Thymus (tissue), 11 donors: ENCODE measurements at regions not wholly inside any gene's neighbourhood (a gene's known extent, or its start where the extent isn't known, plus 50 kb on each side); places are given as distances from the start of the nearest gene placed in this dataset.
"Not testable (repeated sequence)": the region's sequence is repeated elsewhere in the genome, so short reads cannot be mapped to it uniquely, and the experiment has no call there.

Experiments used
- DNase-seq, 9 donors: peaks; one replicate each; pipeline ENCODE4 v3.0.0-alpha.2; 2013; ENCODE audit warnings: low spot score in 9 of 9, low read depth in 6 of 9, missing footprints in 1 of 9
- H3K27ac ChIP-seq, 2 donors: one replicate each; pipeline ENCODE4 v1.5.1; 2013; ENCODE audit warnings: control low read depth in 1 of 2, low read depth in 1 of 2, low read length in 1 of 2, mild to moderate bottlenecking in 1 of 2, moderate library complexity in 1 of 2
- H3K27me3 ChIP-seq, 2 donors: one replicate each; pipeline ENCODE4 v1.5.1; 2013; ENCODE audit warnings: low read length in 1 of 2; ENCODE audit not compliant: control insufficient read depth in 2 of 2, insufficient read depth in 1 of 2
- H3K36me3 ChIP-seq, 2 donors: one replicate each; pipeline ENCODE4 v1.5.1; 2013; ENCODE audit warnings: low read length in 1 of 2, mild to moderate bottlenecking in 1 of 2, moderate library complexity in 1 of 2; ENCODE audit not compliant: control insufficient read depth in 2 of 2, insufficient read depth in 2 of 2
- H3K4me1 ChIP-seq, 2 donors: one replicate each; pipeline ENCODE4 v1.5.1; 2013; ENCODE audit warnings: low read length in 2 of 2; ENCODE audit not compliant: control insufficient read depth in 2 of 2, insufficient read depth in 2 of 2
- H3K4me3 ChIP-seq, 2 donors: one replicate each; pipeline ENCODE4 v1.5.1; 2013; ENCODE audit warnings: low read length in 2 of 2, control low read depth in 1 of 2, mild to moderate bottlenecking in 1 of 2
- H3K9me3 ChIP-seq, 2 donors: one replicate each; pipeline ENCODE4 v1.5.1; 2013; ENCODE audit warnings: low read length in 1 of 2, mild to moderate bottlenecking in 1 of 2; ENCODE audit not compliant: control insufficient read depth in 2 of 2, insufficient read depth in 1 of 2
- WGBS: extraction: QIAGEN DNeasy Blood & Tissue Kit; methylation state at CpG from one replicate; pipeline ENCODE4 v1.1.7; 2013; 5-methylcytosine and 5-hydroxymethylcytosine counted together
- donor health status: healthy.

- Histone ChIP-seq H3K9me3 (peaks cover 0 to 5% of the 10 kb centered on the region in 2 donors), H3K27me3 (no peaks in the 10 kb centered on the region), H3K27ac (no peak overlapping the region), H3K4me1 (no peaks in the 10 kb centered on the region), H3K4me3 (no peak overlapping the region), H3K36me3 (no peaks in the 10 kb centered on the region)
- 90% methylated on average over 2 of the region's 2 CpGs for WGBS
- no peak for DNase-seq
These were observed 231.4 kb downstream of the BUB3 start for GRCh38 chr10:123385508-123386080.

DNA sequence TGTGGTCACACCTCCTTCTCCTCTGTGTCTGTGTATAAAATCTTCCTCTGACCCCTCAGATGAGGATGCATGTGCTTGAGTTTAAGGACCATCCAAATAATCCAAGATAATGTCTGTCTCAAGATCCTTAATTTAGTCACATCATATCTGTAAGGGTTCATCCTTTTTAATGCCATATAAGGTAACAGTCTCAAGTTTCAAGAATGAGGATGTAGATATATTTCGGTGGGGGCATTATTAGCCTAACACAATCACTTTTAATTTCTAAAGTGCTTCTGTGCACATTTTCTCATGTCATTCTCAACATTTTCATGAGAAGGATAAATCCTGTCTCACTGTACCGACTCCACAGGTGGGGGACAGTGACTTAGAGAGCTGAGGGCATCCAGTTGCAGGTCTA is 235.3 kb downstream of the BUB3 start:
- Histone ChIP-seq H3K4me3 (no peak overlapping the region), H3K9me3 (peaks cover 0 to 5% of the 10 kb centered on the region in 2 donors), H3K27ac (no peak overlapping the region), H3K4me1 (no peaks in the 10 kb centered on the region), H3K27me3 (no peaks in the 10 kb centered on the region), H3K36me3 (no peaks in the 10 kb centered on the region)
- WGBS: 93% methylated on average over 2 of the region's 2 CpGs
- no peak for DNase-seq

GRCh38 chr10:123390332-123390731 is 236.1 kb downstream of the BUB3 start:
- no peak for DNase-seq
- Histone ChIP-seq H3K4me1 (no peaks in the 10 kb centered on the region), H3K4me3 (no peak overlapping the region), H3K27ac (no peak overlapping the region), H3K36me3 (no peaks in the 10 kb centered on the region), H3K27me3 (no peaks in the 10 kb centered on the region), H3K9me3 (peaks cover 0 to 5% of the 10 kb centered on the region in 2 donors)
- WGBS: 91% methylated on average over 4 of the region's 4 CpGs

DNA sequence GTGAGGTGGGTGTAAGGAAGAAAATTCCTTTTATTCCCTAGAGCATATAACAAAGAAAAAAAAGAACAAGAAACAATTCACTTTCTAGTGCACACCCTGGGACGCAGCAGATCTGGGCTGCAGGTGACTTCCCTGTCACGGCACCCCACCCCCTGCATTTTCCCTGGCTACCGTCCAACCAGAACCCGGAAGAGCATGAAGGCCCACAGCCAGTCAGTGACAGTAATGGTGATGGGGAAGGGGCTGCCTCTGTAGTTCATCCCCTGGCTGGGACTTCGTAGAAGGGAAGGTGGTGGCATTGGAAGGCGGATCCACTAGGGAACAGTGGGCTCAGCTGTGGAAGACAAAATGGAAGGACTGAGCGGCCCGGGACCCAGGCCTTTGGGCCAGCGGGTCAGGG is 236.7 kb downstream of the BUB3 start:
- no peaks in the 10 kb centered on the region for H3K27me3 ChIP-seq
- no peaks in the 10 kb centered on the region for H3K4me1 ChIP-seq
- H3K36me3 ChIP-seq: no peaks in the 10 kb centered on the region
- H3K27ac ChIP-seq: no peak overlapping the region
- H3K9me3 ChIP-seq: peaks cover 0 to 5% of the 10 kb centered on the region in 2 donors
- no peak overlapping the region for H3K4me3 ChIP-seq
- no peak for DNase-seq
- WGBS: 92% methylated on average over 9 of the region's 9 CpGs

DNA sequence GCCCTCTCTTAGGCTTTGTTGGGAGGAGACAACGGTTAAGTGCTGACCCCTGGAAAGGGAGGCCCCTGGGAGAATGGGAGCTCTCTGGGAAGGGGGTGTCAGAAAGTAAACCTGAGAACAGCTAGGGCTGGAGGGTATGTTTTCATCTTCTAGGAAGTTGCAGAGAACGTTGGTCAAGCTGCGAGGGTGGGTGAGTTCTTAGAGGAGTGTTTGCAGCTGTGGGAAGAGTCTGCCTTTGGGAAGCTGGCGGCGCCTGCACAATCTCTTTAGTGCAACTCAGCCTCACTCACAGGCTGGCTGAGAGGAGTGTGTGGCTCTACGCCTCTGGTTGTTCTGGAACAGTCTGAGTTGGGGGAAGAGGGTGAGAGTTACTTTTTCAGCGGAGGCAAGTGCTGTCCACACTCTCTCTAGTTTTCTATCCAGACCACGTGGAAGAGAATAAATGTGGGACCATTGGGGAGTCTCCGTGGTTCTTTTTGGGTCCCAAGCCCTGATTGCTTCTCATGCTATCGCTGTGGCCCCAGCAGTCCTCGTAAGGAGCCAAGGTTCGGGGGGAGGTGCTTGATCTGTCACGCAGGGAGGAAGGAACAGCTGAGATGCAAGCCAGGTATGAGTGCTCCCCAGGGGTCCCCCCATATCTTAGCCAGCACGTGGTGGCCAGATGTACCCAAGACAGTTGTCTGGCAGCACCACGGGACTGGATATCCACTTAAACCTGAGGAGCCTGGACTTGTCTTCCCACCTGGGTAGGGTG is 237.2 kb downstream of the BUB3 start:
- Histone ChIP-seq H3K36me3 (no peaks in the 10 kb centered on the region), H3K27ac (no peak overlapping the region), H3K4me1 (no peaks in the 10 kb centered on the region), H3K4me3 (no peak overlapping the region), H3K9me3 (peaks cover 0 to 5% of the 10 kb centered on the region in 2 donors), H3K27me3 (no peaks in the 10 kb centered on the region)
- DNase-seq: no peak
- 78% methylated on average over 15 of the region's 15 CpGs for WGBS

DNA sequence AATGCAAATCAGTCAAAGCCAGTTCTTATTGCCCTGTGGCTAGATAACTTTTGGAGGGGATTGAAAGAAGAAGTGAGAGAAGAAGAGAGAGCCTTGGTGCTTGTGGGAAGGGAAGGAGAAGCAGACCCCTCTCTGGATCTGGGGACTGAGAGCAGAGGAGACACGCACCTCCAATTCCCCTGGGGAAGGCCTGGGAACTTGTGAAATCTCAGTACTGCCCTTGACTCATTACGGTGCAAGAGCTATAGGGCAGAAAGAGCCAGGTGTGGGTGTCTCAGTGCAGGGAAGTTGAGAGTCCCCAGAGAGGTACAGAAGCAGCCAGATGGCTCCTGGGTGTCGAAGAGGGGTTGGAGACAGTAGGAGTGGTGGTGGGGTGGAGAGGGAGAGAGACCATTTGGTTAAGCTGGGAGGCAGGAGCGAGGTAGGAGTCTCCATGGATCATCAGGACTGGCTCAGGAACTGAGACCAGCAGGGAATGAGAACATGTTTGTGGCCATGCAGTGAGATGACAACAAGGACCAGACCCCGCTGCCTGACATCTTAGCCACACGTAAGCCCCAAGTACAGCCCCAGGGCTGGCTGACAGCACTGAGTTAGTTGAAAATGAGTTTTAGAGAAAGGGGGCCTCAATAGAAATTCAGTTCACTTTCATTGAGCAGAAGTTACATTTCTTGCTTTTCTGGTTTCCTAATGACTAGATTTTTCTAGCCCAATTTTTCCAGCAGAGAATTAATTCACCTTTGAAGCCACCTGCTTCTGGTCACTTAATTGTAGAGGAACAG is 238.2 kb downstream of the BUB3 start:
- H3K36me3 ChIP-seq: no peaks in the 10 kb centered on the region
- no peaks in the 10 kb centered on the region for H3K27me3 ChIP-seq
- no peaks in the 10 kb centered on the region for H3K4me1 ChIP-seq
- WGBS: 77% methylated on average over 6 of the region's 6 CpGs
- no peak overlapping the region for H3K27ac ChIP-seq
- no peak for DNase-seq
- peaks cover 0 to 5% of the 10 kb centered on the region in 2 donors for H3K9me3 ChIP-seq
- H3K4me3 ChIP-seq: no peak overlapping the region

GRCh38 chr10:123393170-123393569 is 239.0 kb downstream of the BUB3 start:
- Histone ChIP-seq H3K36me3 (no peaks in the 10 kb centered on the region), H3K27ac (no peak overlapping the region), H3K4me3 (no peak overlapping the region), H3K4me1 (peaks cover 0 to 5% of the 10 kb centered on the region in 2 donors), H3K27me3 (no peaks in the 10 kb centered on the region), H3K9me3 (peaks cover 0 to 1% of the 10 kb centered on the region in 2 donors)
- no peak for DNase-seq
- 98% methylated on average over 3 of the region's 3 CpGs for WGBS

GRCh38 chr10:123394382-123394781 is 240.2 kb downstream of the BUB3 start:
- H3K27ac ChIP-seq: no peak overlapping the region
- no peaks in the 10 kb centered on the region for H3K9me3 ChIP-seq
- DNase-seq: no peak
- H3K4me1 ChIP-seq: peaks cover 0 to 5% of the 10 kb centered on the region in 2 donors
- 42% methylated on average over 1 of the region's 1 CpG for WGBS
- no peaks in the 10 kb centered on the region for H3K36me3 ChIP-seq
- H3K4me3 ChIP-seq: no peak overlapping the region
- H3K27me3 ChIP-seq: no peaks in the 10 kb centered on the region

DNA sequence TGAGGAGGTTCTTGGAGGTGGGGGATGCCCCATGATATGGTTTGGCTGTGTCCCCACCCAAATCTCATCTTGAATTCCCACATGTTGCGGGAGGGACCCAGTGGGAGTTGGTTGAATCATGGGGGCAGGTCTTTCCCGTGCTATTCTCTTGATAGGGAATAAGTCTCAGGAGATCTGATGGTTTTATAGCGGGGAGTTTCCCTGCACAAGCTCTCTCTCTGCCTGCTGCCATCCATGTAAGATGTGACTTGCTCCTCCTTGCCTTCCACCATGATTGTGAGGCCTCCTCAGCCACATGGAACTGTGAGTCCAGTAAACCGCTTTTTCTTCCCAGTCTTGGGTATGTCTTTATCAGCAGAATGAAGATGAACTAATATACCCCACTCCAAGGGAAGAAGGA is 241.0 kb downstream of the BUB3 start:
- H3K9me3 ChIP-seq, H3K4me3 ChIP-seq, DNase-seq, H3K36me3 ChIP-seq, H3K27me3 ChIP-seq, H3K27ac ChIP-seq, H3K4me1 ChIP-seq: not testable (repeated sequence)
- 96% methylated on average over 4 of the region's 4 CpGs for WGBS
